RCC 7860 (cell line): ENCODE measurements at regions not wholly inside any gene's neighbourhood (a gene's known extent, or its start where the extent isn't known, plus 50 kb on each side); places are given as distances from the start of the nearest gene placed in this dataset.

Experiments used
- DNase-seq: peaks from one replicate; pipeline ENCODE4 v3.0.0-alpha.2; 2015; ENCODE audit warnings: low spot score
- FAIRE-seq: peaks from 2 replicates; lab custom pipeline; 2012; peaks lifted over from hg19 to GRCh38; lab: Jason Lieb, UNC

DNA sequence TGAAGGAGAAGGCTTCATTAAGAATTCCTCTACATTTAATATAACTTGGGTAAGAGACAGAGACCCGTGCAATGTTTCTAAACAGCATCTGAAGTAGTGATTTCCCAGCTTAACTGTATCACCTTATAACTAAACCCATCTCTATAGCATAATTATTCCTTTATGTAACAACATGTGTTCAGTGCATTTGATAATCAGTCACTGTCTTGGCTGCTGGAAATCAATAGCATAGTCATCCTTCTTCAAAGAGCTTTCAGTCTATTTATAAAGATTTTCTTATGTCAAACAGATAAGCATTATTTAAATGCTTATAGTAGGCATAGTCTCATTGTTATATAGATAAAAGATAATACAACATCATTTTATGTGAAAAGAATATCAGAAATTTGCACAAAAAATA lies 80.1 kb upstream of the TYRP1 start:
- FAIRE-seq (no peak), DNase-seq (no peak)

DNA sequence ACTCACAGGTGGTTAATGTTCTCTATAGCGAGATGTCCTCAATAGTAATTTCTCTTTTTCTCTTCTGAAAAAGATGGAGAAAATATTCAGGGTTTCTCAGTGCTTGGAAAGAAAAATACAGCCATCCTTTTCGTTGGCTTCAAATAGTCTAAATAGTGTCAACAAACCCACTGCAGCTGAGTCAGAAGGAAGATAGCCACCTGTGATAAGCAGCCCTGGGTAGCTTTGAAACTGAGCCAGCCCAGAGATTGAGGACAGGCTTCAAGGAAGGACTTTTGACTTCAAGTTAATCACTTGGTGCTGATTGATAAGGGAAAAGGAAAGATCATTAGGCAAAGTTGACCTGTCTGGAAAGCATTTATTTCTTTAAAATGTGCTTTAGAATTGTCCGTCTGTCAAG lies 78.7 kb upstream of the TYRP1 start:
- no peak for FAIRE-seq
- no peak for DNase-seq

DNA sequence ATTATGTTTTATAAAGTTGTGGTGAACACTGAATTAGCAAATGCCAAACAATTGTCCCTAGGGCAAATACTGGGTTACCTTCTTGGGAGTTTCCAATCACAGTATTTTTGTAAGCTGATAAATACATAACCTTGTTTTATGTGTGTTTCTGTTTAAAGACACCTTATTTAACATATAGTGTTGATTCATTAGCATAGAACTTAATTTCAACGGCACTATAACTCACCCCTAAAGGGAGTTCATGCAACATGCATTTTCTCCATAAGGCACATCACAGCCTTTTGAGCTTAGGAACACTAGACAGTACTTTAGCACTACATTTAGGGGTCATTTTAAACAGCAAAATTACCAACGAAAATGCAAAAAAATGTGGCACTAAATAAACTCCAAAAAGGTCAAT lies 74.2 kb upstream of the TYRP1 start:
- FAIRE-seq (no peak), DNase-seq (no peak)

DNA sequence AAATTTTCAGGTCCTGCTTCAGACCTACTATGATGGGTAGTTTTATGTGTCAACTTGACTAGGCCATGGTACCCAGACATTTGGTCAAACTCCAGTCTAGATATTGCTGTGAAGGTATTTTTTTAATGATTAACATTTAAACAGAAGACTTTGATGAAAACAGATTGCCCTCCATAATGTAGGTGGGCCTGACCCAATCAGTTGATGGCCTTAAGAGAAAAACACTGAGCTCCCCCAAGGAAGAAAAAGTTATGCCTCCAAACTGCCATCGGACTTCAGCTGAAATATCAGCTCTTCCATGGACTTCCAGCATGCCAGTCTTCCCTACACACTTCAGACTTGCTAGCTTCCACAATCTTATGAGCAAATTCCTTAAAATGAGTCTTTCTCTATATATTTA lies 67.3 kb upstream of the TYRP1 start:
- DNase-seq, result no peak
- FAIRE-seq, result no peak

GRCh38 chr9:12627096-12627495 lies 66.1 kb upstream of the TYRP1 start:
- FAIRE-seq, result no peak

DNA sequence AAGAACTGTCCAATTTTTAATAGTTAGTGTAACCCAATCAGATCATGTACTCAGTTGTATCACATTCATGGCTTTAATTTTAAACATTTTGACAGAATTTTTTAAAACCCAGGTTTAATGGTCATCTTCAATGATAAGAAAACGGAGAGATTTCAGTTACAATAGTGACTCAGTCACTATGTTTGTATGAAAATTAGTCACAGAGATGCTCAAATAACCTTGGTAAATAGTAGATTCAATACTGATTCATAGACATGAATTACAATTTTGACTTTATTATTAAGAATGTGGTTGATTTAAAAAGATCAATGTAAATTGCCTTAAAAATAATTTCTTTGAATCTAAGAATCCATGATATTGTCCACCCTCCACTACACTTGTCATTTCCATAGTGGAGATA lies 64.6 kb upstream of the TYRP1 start:
- peak; percentile 21 for FAIRE-seq
- DNase-seq, result no peak

More at GRCh38 chr9:12627096-12627495, 66.1 kb upstream of the TYRP1 start:
- no peak for DNase-seq

- no peak for DNase-seq
- no peak for FAIRE-seq
Measured at GRCh38 chr9:12629067-12629466, 64.1 kb upstream of the TYRP1 start.

- peak; percentile 91 for FAIRE-seq
Measured at GRCh38 chr9:12631866-12632265, 61.3 kb upstream of the TYRP1 start.

GRCh38 chr9:12633016-12633765 lies 60.0 kb upstream of the TYRP1 start:
- DNase-seq (no peak), FAIRE-seq (peak; percentile 23)

More at GRCh38 chr9:12631866-12632265, 61.3 kb upstream of the TYRP1 start:
- DNase-seq, result peak; percentile 70

DNA sequence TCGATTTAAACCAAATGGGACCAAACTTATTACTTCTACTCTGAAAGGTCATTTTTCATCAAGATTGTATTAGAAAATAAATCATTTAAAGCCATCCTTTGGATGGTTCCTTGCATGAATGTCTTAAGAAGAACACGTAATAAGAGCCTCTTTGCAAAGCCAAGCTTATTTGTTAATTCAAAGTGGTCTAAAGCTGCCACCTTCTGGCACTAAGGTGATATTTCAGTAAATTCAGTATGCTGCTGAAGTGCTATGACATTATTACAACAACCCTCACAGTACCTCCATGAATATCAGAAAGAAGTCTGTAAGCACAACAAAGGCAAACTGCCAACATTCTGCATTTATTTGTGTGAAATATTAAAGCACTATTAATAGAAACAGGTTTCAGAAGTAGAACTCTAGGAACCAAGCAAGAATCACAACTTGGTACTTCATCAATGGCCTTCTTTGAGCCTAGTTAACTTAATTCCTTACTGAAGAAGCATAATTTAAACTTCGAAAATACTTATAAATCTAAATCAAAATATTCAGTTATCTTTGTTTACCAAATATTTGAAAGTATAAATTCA lies 53.1 kb upstream of the TYRP1 start:
- peak; percentile 41 for DNase-seq
- FAIRE-seq, result peak; percentile 35

- FAIRE-seq, result peak; percentile 38
- no peak for DNase-seq
Measured at GRCh38 chr9:12640866-12641636, 52.1 kb upstream of the TYRP1 start.
